ENCODE measurements at regions not wholly inside any gene's neighbourhood (a gene's known extent, or its start where the extent isn't known, plus 50 kb on each side); places are given as distances from the start of the nearest gene placed in this dataset.

DNA sequence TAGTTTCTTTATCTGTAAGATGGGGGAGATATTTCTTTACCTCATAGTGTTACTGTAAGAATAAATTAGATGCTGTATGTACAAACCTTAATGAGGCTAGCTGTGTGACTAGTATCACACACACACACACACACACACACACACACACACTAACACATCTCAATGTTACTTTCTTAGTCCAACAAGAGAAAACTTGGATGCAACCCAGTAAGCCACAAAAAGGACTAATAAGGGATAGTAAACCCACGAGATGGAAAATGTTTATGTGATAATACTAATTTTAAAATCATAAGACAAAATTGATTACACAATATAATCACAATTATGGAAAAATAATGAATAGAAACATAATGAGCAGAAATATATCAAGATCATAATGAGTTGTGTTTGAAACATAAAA is 437.7 kb upstream of the ZNF507 start:
- no peak overlapping the region for H3K27ac ChIP-seq (ENCODE audit: low read depth, low read length)

DNA sequence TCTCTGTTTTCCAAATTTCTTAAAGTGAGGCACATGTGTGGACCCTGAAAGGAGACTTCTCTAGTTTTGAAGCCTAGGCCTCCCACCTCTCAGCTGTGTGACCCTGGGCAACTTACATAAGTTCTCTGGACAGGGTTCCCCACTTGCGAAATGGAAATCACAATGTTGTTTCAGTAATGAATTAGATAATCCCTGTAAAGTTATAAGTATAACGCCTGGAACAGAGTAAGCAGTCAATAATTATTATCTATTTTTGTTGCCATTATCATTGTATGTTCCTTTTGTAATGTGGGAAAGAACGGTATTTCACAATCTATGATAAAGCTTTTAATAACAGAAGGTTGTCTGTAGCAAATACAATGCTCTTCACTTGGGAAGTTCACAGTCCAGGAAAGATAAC is 437.3 kb upstream of the ZNF507 start:
- Mint-ChIP-seq H3K36me3 (ENCODE audit: low read depth, unreplicated experiment) (no peaks in the 10 kb centered on the region), H3K4me1 (ENCODE audit: low read depth, unreplicated experiment) (no peaks in the 10 kb centered on the region), H3K4me3 (ENCODE audit: unreplicated experiment) (no peak overlapping the region), H3K27me3 (ENCODE audit: low read depth, unreplicated experiment) (peaks cover 4% of the 10 kb centered on the region), H3K9me3 (ENCODE audit: unreplicated experiment) (no peaks in the 10 kb centered on the region), H3K27ac (ENCODE audit: unreplicated experiment) (no peak overlapping the region)
- H3K4me1 ChIP-seq (ENCODE audit: insufficient read depth, low read length), result no peaks in the 10 kb centered on the region
- no peak overlapping the region for H3K4me2 ChIP-seq (ENCODE audit: low read length)
- TF ChIP-seq EZH2 (IDR thresholded peaks at IDR 0.05; ENCODE audit: insufficient read depth, low read length), result no peak
- TF ChIP-seq, protein P1, sequence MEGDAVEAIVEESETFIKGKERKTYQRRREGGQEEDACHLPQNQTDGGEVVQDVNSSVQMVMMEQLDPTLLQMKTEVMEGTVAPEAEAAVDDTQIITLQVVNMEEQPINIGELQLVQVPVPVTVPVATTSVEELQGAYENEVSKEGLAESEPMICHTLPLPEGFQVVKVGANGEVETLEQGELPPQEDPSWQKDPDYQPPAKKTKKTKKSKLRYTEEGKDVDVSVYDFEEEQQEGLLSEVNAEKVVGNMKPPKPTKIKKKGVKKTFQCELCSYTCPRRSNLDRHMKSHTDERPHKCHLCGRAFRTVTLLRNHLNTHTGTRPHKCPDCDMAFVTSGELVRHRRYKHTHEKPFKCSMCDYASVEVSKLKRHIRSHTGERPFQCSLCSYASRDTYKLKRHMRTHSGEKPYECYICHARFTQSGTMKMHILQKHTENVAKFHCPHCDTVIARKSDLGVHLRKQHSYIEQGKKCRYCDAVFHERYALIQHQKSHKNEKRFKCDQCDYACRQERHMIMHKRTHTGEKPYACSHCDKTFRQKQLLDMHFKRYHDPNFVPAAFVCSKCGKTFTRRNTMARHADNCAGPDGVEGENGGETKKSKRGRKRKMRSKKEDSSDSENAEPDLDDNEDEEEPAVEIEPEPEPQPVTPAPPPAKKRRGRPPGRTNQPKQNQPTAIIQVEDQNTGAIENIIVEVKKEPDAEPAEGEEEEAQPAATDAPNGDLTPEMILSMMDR (IDR thresholded peaks at IDR 0.05; ENCODE audit: insufficient read depth, low read depth, low read length), result no peak
- DNase-seq (ENCODE audit: low read depth), result no peak
- H3K36me3 ChIP-seq (ENCODE audit: insufficient read depth, low read length), result no peaks in the 10 kb centered on the region
- H3K9me3 ChIP-seq (ENCODE audit: insufficient read depth, low read depth, low read length), result no peaks in the 10 kb centered on the region
- no peaks in the 10 kb centered on the region for H3K79me2 ChIP-seq (ENCODE audit: insufficient read depth, low read length)
- FAIRE-seq, result no peak
- no peaks in the 10 kb centered on the region for H4K20me1 ChIP-seq (ENCODE audit: insufficient read depth, low read length)
- H3K27ac ChIP-seq (ENCODE audit: low read depth, low read length), result no peak overlapping the region
- no peak overlapping the region for H3K9ac ChIP-seq (ENCODE audit: low read length)
- no peak overlapping the region for H2AFZ ChIP-seq (ENCODE audit: low read depth, low read length)
- no peaks in the 10 kb centered on the region for H3K27me3 ChIP-seq (ENCODE audit: insufficient read depth, low read length)
- H3K4me3 ChIP-seq (ENCODE audit: insufficient read depth, low read depth, low read length), result no peak overlapping the region

More for the DNA sequence above, 437.7 kb upstream of the ZNF507 start:
- Histone ChIP-seq H4K20me1 (ENCODE audit: insufficient read depth, low read length) (no peaks in the 10 kb centered on the region), H3K9me3 (ENCODE audit: insufficient read depth, low read depth, low read length) (no peaks in the 10 kb centered on the region), H3K79me2 (ENCODE audit: insufficient read depth, low read length) (no peaks in the 10 kb centered on the region), H2AFZ (ENCODE audit: low read depth, low read length) (no peak overlapping the region), H3K4me1 (ENCODE audit: insufficient read depth, low read length) (no peaks in the 10 kb centered on the region), H3K9ac (ENCODE audit: low read length) (no peak overlapping the region), H3K4me3 (ENCODE audit: insufficient read depth, low read depth, low read length) (no peak overlapping the region), H3K36me3 (ENCODE audit: insufficient read depth, low read length) (no peaks in the 10 kb centered on the region), H3K27me3 (ENCODE audit: insufficient read depth, low read length) (no peaks in the 10 kb centered on the region), H3K4me2 (ENCODE audit: low read length) (no peak overlapping the region)
- Mint-ChIP-seq H3K27me3 (ENCODE audit: low read depth, unreplicated experiment) (peaks cover 4% of the 10 kb centered on the region), H3K27ac (ENCODE audit: unreplicated experiment) (no peak overlapping the region), H3K4me3 (ENCODE audit: unreplicated experiment) (no peak overlapping the region), H3K36me3 (ENCODE audit: low read depth, unreplicated experiment) (no peaks in the 10 kb centered on the region), H3K4me1 (ENCODE audit: low read depth, unreplicated experiment) (no peaks in the 10 kb centered on the region), H3K9me3 (ENCODE audit: unreplicated experiment) (no peaks in the 10 kb centered on the region)
- no peak for FAIRE-seq
- TF ChIP-seq EZH2 (IDR thresholded peaks at IDR 0.05; ENCODE audit: insufficient read depth, low read length), result no peak
- TF ChIP-seq, protein P1 (IDR thresholded peaks at IDR 0.05; ENCODE audit: insufficient read depth, low read depth, low read length), result no peak
- no peak for DNase-seq (ENCODE audit: low read depth)

DNA sequence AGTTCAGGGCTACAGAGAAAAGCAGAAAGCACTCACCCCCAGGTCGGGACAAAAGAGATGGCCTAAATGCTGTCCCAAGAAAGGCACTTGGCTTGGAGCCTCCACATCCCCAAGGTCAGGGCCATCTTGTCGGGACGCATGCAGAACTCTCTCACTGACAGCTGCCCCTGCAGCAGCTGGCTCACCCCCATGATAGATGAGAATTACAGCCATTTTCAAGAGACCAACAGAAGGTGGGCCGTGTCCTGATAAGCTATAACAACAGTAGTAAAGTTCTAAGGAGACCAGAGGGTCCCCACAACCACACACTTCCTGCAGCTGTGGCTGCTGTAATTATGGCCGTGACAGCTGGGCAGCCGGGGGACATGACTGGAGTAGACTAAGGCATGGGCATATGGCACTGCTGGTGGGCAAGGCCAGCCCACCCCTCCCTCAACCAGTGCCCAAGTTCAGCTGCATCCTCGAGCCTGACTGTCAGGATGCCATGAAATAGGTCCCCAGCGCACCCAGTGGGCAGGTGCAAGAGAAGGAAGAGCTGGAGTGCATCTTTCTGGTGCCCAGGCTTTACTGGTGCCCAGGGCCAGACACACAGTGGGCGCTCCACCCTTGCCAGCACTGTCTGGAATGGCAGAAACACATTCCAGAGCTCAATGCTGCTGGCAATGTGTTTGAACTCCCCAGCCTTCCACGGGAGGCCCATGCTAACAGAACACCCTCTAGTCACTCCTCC is 436.7 kb upstream of the ZNF507 start:
- Histone ChIP-seq H3K9me3 (ENCODE audit: insufficient read depth, low read depth, low read length) (no peaks in the 10 kb centered on the region), H3K27me3 (ENCODE audit: insufficient read depth, low read length) (no peaks in the 10 kb centered on the region), H3K79me2 (ENCODE audit: insufficient read depth, low read length) (no peaks in the 10 kb centered on the region), H4K20me1 (ENCODE audit: insufficient read depth, low read length) (no peaks in the 10 kb centered on the region), H2AFZ (ENCODE audit: low read depth, low read length) (no peak overlapping the region), H3K27ac (ENCODE audit: low read depth, low read length) (no peak overlapping the region), H3K36me3 (ENCODE audit: insufficient read depth, low read length) (no peaks in the 10 kb centered on the region), H3K9ac (ENCODE audit: low read length) (no peak overlapping the region), H3K4me3 (ENCODE audit: insufficient read depth, low read depth, low read length) (no peak overlapping the region), H3K4me1 (ENCODE audit: insufficient read depth, low read length) (no peaks in the 10 kb centered on the region), H3K4me2 (ENCODE audit: low read length) (no peak overlapping the region)
- Mint-ChIP-seq H3K36me3 (ENCODE audit: low read depth, unreplicated experiment) (no peaks in the 10 kb centered on the region), H3K27ac (ENCODE audit: unreplicated experiment) (no peak overlapping the region), H3K4me1 (ENCODE audit: low read depth, unreplicated experiment) (no peaks in the 10 kb centered on the region), H3K27me3 (ENCODE audit: low read depth, unreplicated experiment) (peaks cover 2% of the 10 kb centered on the region), H3K9me3 (ENCODE audit: unreplicated experiment) (no peaks in the 10 kb centered on the region), H3K4me3 (ENCODE audit: unreplicated experiment) (no peak overlapping the region)
- DNase-seq (ENCODE audit: low read depth) (no peak), FAIRE-seq (no peak)
- TF ChIP-seq, protein P1 (IDR thresholded peaks at IDR 0.05; ENCODE audit: insufficient read depth, low read depth, low read length), result no peak
- TF ChIP-seq EZH2 (IDR thresholded peaks at IDR 0.05; ENCODE audit: insufficient read depth, low read length), result no peak

Measured in astrocyte (in vitro differentiated cells and primary cell).